GM10266 (cell line): ENCODE measurements at regions not wholly inside any gene's neighbourhood (a gene's known extent, or its start where the extent isn't known, plus 50 kb on each side); places are given as distances from the start of the nearest gene placed in this dataset.
"Not testable (repeated sequence)": the region's sequence is repeated elsewhere in the genome, so short reads cannot be mapped to it uniquely, and the experiment has no call there.

Experiments
- DNase-seq: peaks from one replicate; pipeline ENCODE4 v3.0.0; 2012; ENCODE audit errors: extremely low spot score
- TF ChIP-seq, protein P1 (sequence below): IDR thresholded peaks from 2 replicates; pipeline ENCODE4 v1.5.1; 2012; ENCODE audit warnings: mild to moderate bottlenecking, low read depth; ENCODE audit not compliant: control insufficient read depth, insufficient read depth; ENCODE audit errors: missing control alignments

DNA sequence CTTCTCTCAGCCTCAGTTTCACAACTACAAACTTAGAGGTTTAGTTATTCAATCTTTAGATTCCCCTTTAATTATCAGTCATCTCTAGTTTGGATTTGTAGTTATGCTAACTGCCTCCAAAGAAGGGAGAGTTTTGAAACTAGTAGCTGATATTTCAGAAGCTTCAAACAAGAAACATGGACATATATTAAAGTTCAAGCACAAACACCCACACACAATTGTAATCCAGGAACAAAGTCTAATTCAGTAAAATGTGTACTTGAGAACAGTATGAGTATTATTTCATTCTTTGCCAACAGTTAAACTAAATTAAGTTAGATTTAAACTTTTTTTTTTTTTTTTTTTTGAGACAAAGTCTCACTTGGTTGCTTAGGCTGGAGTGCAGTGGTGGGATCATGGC is 71.2 kb upstream of the ABCA1 start:
- DNase-seq = no peak
- TF ChIP-seq, protein P1, sequence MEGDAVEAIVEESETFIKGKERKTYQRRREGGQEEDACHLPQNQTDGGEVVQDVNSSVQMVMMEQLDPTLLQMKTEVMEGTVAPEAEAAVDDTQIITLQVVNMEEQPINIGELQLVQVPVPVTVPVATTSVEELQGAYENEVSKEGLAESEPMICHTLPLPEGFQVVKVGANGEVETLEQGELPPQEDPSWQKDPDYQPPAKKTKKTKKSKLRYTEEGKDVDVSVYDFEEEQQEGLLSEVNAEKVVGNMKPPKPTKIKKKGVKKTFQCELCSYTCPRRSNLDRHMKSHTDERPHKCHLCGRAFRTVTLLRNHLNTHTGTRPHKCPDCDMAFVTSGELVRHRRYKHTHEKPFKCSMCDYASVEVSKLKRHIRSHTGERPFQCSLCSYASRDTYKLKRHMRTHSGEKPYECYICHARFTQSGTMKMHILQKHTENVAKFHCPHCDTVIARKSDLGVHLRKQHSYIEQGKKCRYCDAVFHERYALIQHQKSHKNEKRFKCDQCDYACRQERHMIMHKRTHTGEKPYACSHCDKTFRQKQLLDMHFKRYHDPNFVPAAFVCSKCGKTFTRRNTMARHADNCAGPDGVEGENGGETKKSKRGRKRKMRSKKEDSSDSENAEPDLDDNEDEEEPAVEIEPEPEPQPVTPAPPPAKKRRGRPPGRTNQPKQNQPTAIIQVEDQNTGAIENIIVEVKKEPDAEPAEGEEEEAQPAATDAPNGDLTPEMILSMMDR = no peak

DNA sequence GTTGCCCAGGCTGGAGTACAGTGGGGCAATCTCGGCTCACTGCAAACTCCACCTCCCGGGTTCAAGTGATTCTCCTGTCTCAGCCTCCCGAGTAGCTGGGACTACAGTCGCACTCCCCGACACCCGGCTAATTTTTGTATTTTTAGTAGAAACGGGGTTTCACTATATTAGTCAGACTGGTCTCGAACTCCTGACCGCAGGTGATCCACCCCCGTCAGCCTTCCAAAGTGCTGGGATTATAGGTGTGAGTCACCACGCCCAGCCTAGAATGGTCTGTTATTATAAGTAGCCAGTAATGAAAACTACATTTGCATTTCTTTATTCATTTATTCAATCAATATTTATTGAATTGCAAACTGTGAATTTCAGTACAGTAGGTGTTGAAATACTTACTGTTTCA is 72.6 kb upstream of the ABCA1 start:
- not testable (repeated sequence) for DNase-seq

GRCh38 chr9:105004466-105005090 is 76.6 kb upstream of the ABCA1 start:
- TF ChIP-seq, protein P1 = no peak
- DNase-seq = no peak

- TF ChIP-seq, protein P1 = no peak
- DNase-seq = no peak
Measured at GRCh38 chr9:105005186-105005585, 77.2 kb upstream of the ABCA1 start.

GRCh38 chr9:105006514-105006913 is 78.6 kb upstream of the ABCA1 start:
- TF ChIP-seq, protein P1 = no peak
- DNase-seq = no peak

GRCh38 chr9:105007143-105007542 is 79.2 kb upstream of the ABCA1 start:
- TF ChIP-seq, protein P1 = no peak
- DNase-seq = no peak

- not testable (repeated sequence) for DNase-seq
Measured at GRCh38 chr9:105010089-105010488, 82.1 kb upstream of the ABCA1 start.

GRCh38 chr9:105021917-105022316 is 94.0 kb upstream of the ABCA1 start:
- TF ChIP-seq, protein P1 = no peak
- no peak for DNase-seq

- DNase-seq = not testable (repeated sequence)
Measured at GRCh38 chr9:105022545-105022944, 94.6 kb upstream of the ABCA1 start.
